Mesenchymal stem cell (in vitro differentiated cells and primary cell): ENCODE measurements at regions not wholly inside any gene's neighbourhood (a gene's known extent, or its start where the extent isn't known, plus 50 kb on each side); places are given as distances from the start of the nearest gene placed in this dataset.

Experiments
- DNase-seq: peaks from one replicate; pipeline ENCODE4 v3.0.0-alpha.2; 2013
- H2AFZ ChIP-seq: one replicate; pipeline ENCODE4 v1.6.1; 2013; ENCODE audit warnings: low read depth, mild to moderate bottlenecking, control low read depth, inconsistent platforms, low read length, moderate library complexity
- H2AK5ac ChIP-seq: 2 replicates; pipeline ENCODE4 v1.6.1; 2013; ENCODE audit warnings: low read length, moderate library complexity, mild to moderate bottlenecking, inconsistent platforms; ENCODE audit not compliant: severe bottlenecking
- H2BK120ac ChIP-seq: one replicate; pipeline ENCODE4 v1.6.1; 2013; ENCODE audit warnings: low read depth, mild to moderate bottlenecking, inconsistent platforms, low read length, moderate library complexity
- H2BK12ac ChIP-seq, 2 experiments: one replicate each; pipeline ENCODE4 v1.6.1; 2013; ENCODE audit warnings: inconsistent platforms in 2 of 2, low read length in 2 of 2, mild to moderate bottlenecking in 2 of 2, moderate library complexity in 2 of 2, control low read depth in 1 of 2
- H2BK15ac ChIP-seq: one replicate; pipeline ENCODE4 v1.6.1; 2013; ENCODE audit warnings: mild to moderate bottlenecking, low read depth, inconsistent platforms; ENCODE audit not compliant: poor library complexity, severe bottlenecking
- H2BK5ac ChIP-seq: 2 replicates; pipeline ENCODE4 v1.6.1; 2013; ENCODE audit warnings: low read depth, mild to moderate bottlenecking, low read length, control low read depth, inconsistent platforms; ENCODE audit not compliant: poor library complexity, severe bottlenecking
- H3K14ac ChIP-seq, 2 experiments: one replicate each; pipeline ENCODE4 v1.6.1; 2013; ENCODE audit warnings: inconsistent platforms in 2 of 2, low read length in 2 of 2, control low read depth in 1 of 2, mild to moderate bottlenecking in 1 of 2, moderate library complexity in 1 of 2
- H3K18ac ChIP-seq, 2 experiments: one replicate each; pipeline ENCODE4 v1.6.1; 2013; ENCODE audit warnings: inconsistent platforms in 2 of 2, low read length in 2 of 2, control low read depth in 1 of 2, low read depth in 1 of 2, mild to moderate bottlenecking in 1 of 2
- H3K23ac ChIP-seq, 2 experiments: one replicate each; pipeline ENCODE4 v1.6.1; 2013; ENCODE audit warnings: inconsistent platforms in 2 of 2, low read length in 2 of 2, mild to moderate bottlenecking in 2 of 2, moderate library complexity in 2 of 2, control low read depth in 1 of 2
- H3K27ac ChIP-seq: 2 replicates; pipeline ENCODE4 v1.5.1; 2013; ENCODE audit warnings: mild to moderate bottlenecking, moderate library complexity, low read length, control low read depth, inconsistent platforms; ENCODE audit not compliant: poor library complexity, severe bottlenecking
- H3K27me3 ChIP-seq, 2 experiments: 2 replicates each; pipeline versions ENCODE4 v1.6.1 to v1.7.0; 2013; ENCODE audit warnings: low read length in 2 of 2, mild to moderate bottlenecking in 2 of 2, moderate library complexity in 2 of 2, control low read depth in 1 of 2, inconsistent platforms in 1 of 2; ENCODE audit not compliant: control insufficient read depth in 1 of 2, insufficient read depth in 1 of 2
- H3K36me3 ChIP-seq, 2 experiments: 2 replicates each; pipeline versions ENCODE4 v1.6.1 to v1.7.0; 2013; ENCODE audit warnings: low read length in 2 of 2, control low read depth in 1 of 2, inconsistent platforms in 1 of 2, low read depth in 1 of 2, mild to moderate bottlenecking in 1 of 2; ENCODE audit not compliant: insufficient read depth in 2 of 2, control insufficient read depth in 1 of 2
- H3K4ac ChIP-seq, 2 experiments: one replicate each; pipeline ENCODE4 v1.6.1; 2013; ENCODE audit warnings: inconsistent platforms in 2 of 2, low read length in 2 of 2, mild to moderate bottlenecking in 2 of 2, moderate library complexity in 2 of 2, control low read depth in 1 of 2, low read depth in 1 of 2
- H3K4me1 ChIP-seq: 2 replicates; pipeline ENCODE4 v1.6.1; 2013; ENCODE audit warnings: low read depth, low read length, control low read depth; ENCODE audit not compliant: control insufficient read depth, insufficient read depth
- H3K4me2 ChIP-seq: 2 replicates; pipeline ENCODE4 v1.6.1; 2013; ENCODE audit warnings: low read length, mild to moderate bottlenecking, inconsistent platforms; ENCODE audit not compliant: poor library complexity, severe bottlenecking
- H3K4me3 ChIP-seq, 2 experiments: 2 replicates each; pipeline versions ENCODE4 v1.5.1 to v1.7.0; 2013; ENCODE audit warnings: low read length in 2 of 2, mild to moderate bottlenecking in 2 of 2, control low read depth in 1 of 2, low read depth in 1 of 2; ENCODE audit not compliant: insufficient read depth in 1 of 2
- H3K79me1 ChIP-seq: replicated peaks from 2 replicates; pipeline ENCODE4 v1.6.1; 2013; ENCODE audit warnings: mild to moderate bottlenecking, control low read depth, low read length, inconsistent platforms; ENCODE audit not compliant: poor library complexity, severe bottlenecking
- H3K9ac ChIP-seq: 2 replicates; pipeline ENCODE4 v1.7.0; 2013; ENCODE audit warnings: mild to moderate bottlenecking, low read length, moderate library complexity
- H3K9me3 ChIP-seq: 2 replicates; pipeline ENCODE4 v1.7.0; 2013; ENCODE audit warnings: mild to moderate bottlenecking, low read length; ENCODE audit not compliant: control insufficient read depth
- H4K8ac ChIP-seq: one replicate; pipeline ENCODE4 v1.6.1; 2013; ENCODE audit warnings: inconsistent platforms, mild to moderate bottlenecking, low read length, moderate library complexity
- H4K91ac ChIP-seq: one replicate; pipeline ENCODE4 v1.6.1; 2013; ENCODE audit warnings: mild to moderate bottlenecking, low read length, inconsistent platforms
- WGBS: methylation state at CpG from one replicate; pipeline ENCODE4 v1.1.7; 2013; ENCODE audit warnings: mixed read lengths; 5-methylcytosine and 5-hydroxymethylcytosine counted together

GRCh38 chr15:79184465-79184892, 93.9 kb upstream of the RASGRF1 start:
- H4K91ac ChIP-seq, result no peak overlapping the region
- no peak overlapping the region for H2BK120ac ChIP-seq
- no peak overlapping the region for H2BK12ac ChIP-seq
- no peak overlapping the region for H3K4me2 ChIP-seq
- H3K23ac ChIP-seq, result no peak overlapping the region
- H3K4me3 ChIP-seq, result no peak overlapping the region
- no peak overlapping the region for H3K4ac ChIP-seq
- no peak overlapping the region for H2AFZ ChIP-seq
- no peak overlapping the region for H3K27ac ChIP-seq
- no peak overlapping the region for H2BK5ac ChIP-seq
- H3K79me1 ChIP-seq, result no peaks in the 10 kb centered on the region
- H2BK15ac ChIP-seq, result no peak overlapping the region
- H3K14ac ChIP-seq, result no peak overlapping the region
- no peak overlapping the region for H2AK5ac ChIP-seq
- no peak overlapping the region for H3K18ac ChIP-seq
- no peak overlapping the region for H4K8ac ChIP-seq
- no peak overlapping the region for H3K9ac ChIP-seq
- H3K27me3 ChIP-seq, result peaks cover 15 to 45% of the 10 kb centered on the region in 2 experiments
- H3K36me3 ChIP-seq, result no peaks in the 10 kb centered on the region
- H3K4me1 ChIP-seq, result peaks cover 2% of the 10 kb centered on the region
- H3K9me3 ChIP-seq, result no peaks in the 10 kb centered on the region
- DNase-seq, result peak; percentile 61
- WGBS, result 18% methylated on average over 4 of the region's 4 CpGs

GRCh38 chr15:79180318-79180717, 89.7 kb upstream of the RASGRF1 start:
- H4K8ac ChIP-seq, result no peak overlapping the region
- H4K91ac ChIP-seq, result no peak overlapping the region
- H3K14ac ChIP-seq, result no peak overlapping the region
- H2BK12ac ChIP-seq, result no peak overlapping the region
- no peak overlapping the region for H2AFZ ChIP-seq
- no peak overlapping the region for H3K27ac ChIP-seq
- peaks cover 0 to 49% of the 10 kb centered on the region in 2 experiments for H3K27me3 ChIP-seq
- H3K9ac ChIP-seq, result no peak overlapping the region
- H2BK15ac ChIP-seq, result no peak overlapping the region
- whole genome bisulfite sequencing, result 92% methylated on average over 5 of the region's 5 CpGs
- H3K4me2 ChIP-seq, result no peak overlapping the region
- no peak overlapping the region for H3K4ac ChIP-seq
- H3K36me3 ChIP-seq, result no peaks in the 10 kb centered on the region
- H3K4me1 ChIP-seq, result peaks cover 10% of the 10 kb centered on the region
- DNase-seq, result no peak
- peak overlapping the region; percentile 60 for H2AK5ac ChIP-seq
- no peaks in the 10 kb centered on the region for H3K79me1 ChIP-seq
- no peak overlapping the region for H3K23ac ChIP-seq
- H3K18ac ChIP-seq, result no peak overlapping the region
- no peak overlapping the region for H2BK5ac ChIP-seq
- no peak overlapping the region for H3K4me3 ChIP-seq
- no peak overlapping the region for H2BK120ac ChIP-seq
- no peaks in the 10 kb centered on the region for H3K9me3 ChIP-seq

GRCh38 chr15:79179597-79179996, 89.0 kb upstream of the RASGRF1 start:
- Histone ChIP-seq H2AK5ac (peak overlapping the region; percentile 17), H3K4me1 (peaks cover 10% of the 10 kb centered on the region), H2BK12ac (no peak overlapping the region), H3K23ac (no peak overlapping the region), H3K4me2 (no peak overlapping the region), H3K36me3 (no peaks in the 10 kb centered on the region), H2BK120ac (no peak overlapping the region), H2BK15ac (no peak overlapping the region), H3K27ac (peak overlapping the region; percentile 7), H2AFZ (no peak overlapping the region), H3K79me1 (no peaks in the 10 kb centered on the region), H3K14ac (no peak overlapping the region), H3K4ac (no peak overlapping the region), H3K4me3 (no peak overlapping the region), H3K27me3 (peaks cover 0 to 55% of the 10 kb centered on the region in 2 experiments), H3K9me3 (no peaks in the 10 kb centered on the region), H2BK5ac (no peak overlapping the region), H3K18ac (no peak overlapping the region), H3K9ac (no peak overlapping the region), H4K91ac (no peak overlapping the region), H4K8ac (no peak overlapping the region)
- DNase-seq, result no peak
- WGBS, result 72% methylated on average over 3 of the region's 5 CpGs

GRCh38 chr15:79179108-79179561, 88.6 kb upstream of the RASGRF1 start:
- no peak overlapping the region for H3K14ac ChIP-seq
- H4K8ac ChIP-seq, result no peak overlapping the region
- H3K4me2 ChIP-seq, result no peak overlapping the region
- no peak overlapping the region for H4K91ac ChIP-seq
- H2AFZ ChIP-seq, result no peak overlapping the region
- H2BK12ac ChIP-seq, result no peak overlapping the region
- DNase-seq, result peak; percentile 77
- H3K27me3 ChIP-seq, result peaks cover 0 to 57% of the 10 kb centered on the region in 2 experiments
- WGBS, result 24% methylated on average over 11 of the region's 14 CpGs
- no peak overlapping the region for H2BK120ac ChIP-seq
- no peak overlapping the region for H3K4ac ChIP-seq
- H2AK5ac ChIP-seq, result no peak overlapping the region
- peak overlapping the region in 1 of 2 experiments; percentile 13 for H3K18ac ChIP-seq
- no peak overlapping the region for H2BK5ac ChIP-seq
- H3K27ac ChIP-seq, result no peak overlapping the region
- no peak overlapping the region for H3K9ac ChIP-seq
- H2BK15ac ChIP-seq, result no peak overlapping the region
- H3K36me3 ChIP-seq, result no peaks in the 10 kb centered on the region
- H3K9me3 ChIP-seq, result no peaks in the 10 kb centered on the region
- no peak overlapping the region for H3K23ac ChIP-seq
- peaks cover 10% of the 10 kb centered on the region for H3K4me1 ChIP-seq
- H3K4me3 ChIP-seq, result no peak overlapping the region
- no peaks in the 10 kb centered on the region for H3K79me1 ChIP-seq
